HG03558 (cell line): ENCODE measurements at regions not wholly inside any gene's neighbourhood (a gene's known extent, or its start where the extent isn't known, plus 50 kb on each side); places are given as distances from the start of the nearest gene placed in this dataset.
"Not testable (repeated sequence)": the region's sequence is repeated elsewhere in the genome, so short reads cannot be mapped to it uniquely, and the experiment has no call there.

Experiments used
- ATAC-seq: cut with Tn5 transposase; IDR thresholded peaks from one replicate; pipeline ENCODE4 v1.9.1; 2021; ENCODE audit warnings: moderate number of reproducible peaks; ENCODE audit not compliant: unreplicated experiment; ENCODE audit errors: extremely low read depth

- ATAC-seq = no peak
Observed at GRCh38 chr3:161884830-161885229, 388.2 kb downstream of the OTOL1 start.

DNA sequence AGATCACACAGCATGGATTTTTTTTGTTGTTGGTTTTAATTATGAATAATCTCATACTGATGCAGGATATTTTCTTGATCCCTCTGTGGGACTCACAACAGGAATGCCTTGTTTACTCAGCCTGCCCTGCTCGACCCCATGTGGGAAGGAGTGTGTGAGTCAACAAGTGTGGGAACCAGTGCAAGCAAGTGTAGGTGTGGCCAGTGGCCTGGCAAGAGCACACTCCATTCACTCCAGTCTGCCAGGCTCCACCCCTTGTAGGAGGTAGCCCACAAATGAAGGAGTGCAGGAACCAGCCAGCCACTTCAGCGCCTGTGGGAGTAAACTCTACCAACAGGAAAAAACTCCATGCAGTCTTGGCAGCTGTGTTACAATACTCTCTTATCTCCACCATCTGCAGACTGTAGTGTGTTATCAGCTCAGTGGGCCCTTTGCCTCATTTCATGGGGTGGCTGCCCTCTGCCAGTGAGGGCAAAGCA, 393.6 kb downstream of the OTOL1 start:
- ATAC-seq = no peak

DNA sequence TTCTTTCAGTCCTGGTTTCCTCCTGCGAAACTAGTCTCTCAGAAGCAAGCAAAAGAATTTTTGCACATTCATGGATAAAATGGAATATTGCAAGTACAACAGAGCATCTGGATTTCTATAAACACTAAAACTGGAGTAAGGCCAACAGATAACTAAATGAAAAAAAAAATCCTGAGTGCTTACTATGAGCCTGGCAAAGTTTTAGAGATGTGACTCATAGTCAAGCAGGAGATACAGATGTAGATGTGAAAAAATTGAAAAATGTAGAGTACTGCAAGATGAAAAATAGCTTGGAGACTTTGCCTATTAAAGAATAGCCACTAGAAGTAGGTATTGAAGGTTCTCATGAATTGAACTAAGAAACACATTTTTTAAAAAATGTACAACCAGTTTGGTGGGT, 397.4 kb downstream of the OTOL1 start:
- no peak for ATAC-seq

- no peak for ATAC-seq
Observed at GRCh38 chr3:161894657-161895056, 398.0 kb downstream of the OTOL1 start.

- no peak for ATAC-seq
Observed at GRCh38 chr3:161905520-161906132, 409.0 kb downstream of the OTOL1 start.

DNA sequence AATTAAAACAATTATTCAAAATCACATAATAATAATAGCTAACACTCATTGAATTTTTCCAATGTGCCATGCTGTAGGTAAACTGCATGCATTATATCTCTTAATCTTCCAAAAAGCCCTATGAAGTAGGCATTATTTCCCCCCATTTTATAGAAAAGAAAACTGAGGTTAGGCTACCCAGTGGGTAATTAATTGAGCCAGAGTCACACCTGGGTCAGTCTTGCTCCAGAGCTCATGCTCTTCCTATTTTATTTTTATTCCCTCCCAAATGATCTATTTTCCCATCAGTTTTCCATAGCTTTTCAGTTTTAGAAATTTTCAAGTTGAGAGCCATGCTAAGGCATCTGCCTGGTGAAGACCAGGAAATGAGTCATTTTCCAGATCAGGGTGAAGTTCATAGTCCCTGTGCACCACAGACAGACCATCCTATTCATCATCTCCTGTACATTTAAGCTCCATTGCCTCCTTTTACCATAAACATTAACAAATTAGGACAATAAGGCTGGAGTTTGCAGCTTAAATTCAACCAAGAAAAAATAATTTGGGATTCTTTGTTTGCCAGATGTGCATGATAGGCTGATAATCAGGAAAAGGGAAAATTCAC, 417.3 kb downstream of the OTOL1 start:
- no peak for ATAC-seq

- no peak for ATAC-seq
Observed at GRCh38 chr3:161914703-161915417, 418.3 kb downstream of the OTOL1 start.

GRCh38 chr3:161915418-161915750, 418.8 kb downstream of the OTOL1 start:
- ATAC-seq = no peak

DNA sequence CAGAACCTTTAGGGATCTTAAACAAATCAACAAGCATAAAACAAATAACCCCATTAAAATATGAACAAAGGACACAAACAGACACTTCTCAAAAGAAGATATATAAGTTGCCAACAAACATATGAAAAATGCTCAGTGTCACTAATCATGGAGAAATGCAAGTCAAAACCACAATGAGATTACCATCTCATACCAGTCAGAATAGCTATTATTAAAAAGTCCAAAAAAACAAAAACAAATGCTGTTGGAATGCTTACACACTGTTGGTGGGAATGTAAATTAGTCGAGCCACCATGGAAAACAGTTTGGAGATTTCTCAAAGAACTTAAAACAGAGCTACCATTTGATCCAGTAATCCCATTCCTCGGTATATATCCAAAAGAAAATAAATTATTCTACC, 423.6 kb downstream of the OTOL1 start:
- no peak for ATAC-seq

DNA sequence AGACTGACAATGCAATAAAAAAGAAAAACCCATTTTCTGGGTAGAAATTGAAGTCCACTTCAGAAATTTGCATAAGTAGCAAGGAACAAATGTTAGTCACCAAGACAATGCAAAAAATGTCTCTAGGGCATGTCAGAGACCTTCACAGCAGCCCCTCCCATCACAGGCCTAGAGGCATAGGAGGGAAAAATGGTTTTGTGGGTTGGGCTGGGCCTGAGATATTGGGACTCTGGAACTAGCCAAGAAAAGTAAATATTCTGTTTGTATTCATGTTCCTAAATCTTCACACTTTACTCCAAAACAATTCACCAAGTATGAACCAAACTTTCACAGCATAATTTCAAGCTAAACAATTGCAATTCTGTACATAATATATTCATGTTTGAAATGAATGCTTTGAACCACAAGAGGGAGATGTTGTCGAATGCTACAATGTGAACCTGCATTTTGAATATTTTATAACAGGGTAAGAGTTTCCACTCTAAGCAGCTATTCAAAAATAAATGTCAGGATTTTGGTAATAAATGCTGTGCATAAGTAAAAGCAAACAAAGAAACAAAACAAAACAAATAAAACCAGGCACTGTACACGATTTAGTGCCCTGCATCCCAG, 429.2 kb downstream of the OTOL1 start:
- no peak for ATAC-seq

DNA sequence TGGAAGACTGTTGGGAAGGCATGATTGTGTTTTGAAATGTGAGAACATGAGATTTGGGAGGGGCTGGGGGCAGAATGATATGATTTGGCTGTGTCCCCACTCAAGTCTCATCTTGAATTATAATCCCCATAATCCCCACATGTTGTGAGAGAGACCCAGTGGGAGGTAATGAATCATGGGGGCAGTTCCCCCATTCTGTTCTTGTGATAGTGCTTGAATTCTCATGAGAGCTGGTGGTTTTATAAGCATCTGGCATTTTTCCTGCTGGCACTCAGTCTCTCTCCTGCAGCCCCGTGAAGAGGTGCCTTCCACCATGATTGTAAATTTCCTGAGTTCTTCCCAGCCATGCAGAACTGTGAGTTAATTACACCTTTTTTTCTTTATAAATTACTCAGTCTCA, 430.5 kb downstream of the OTOL1 start:
- ATAC-seq = no peak

DNA sequence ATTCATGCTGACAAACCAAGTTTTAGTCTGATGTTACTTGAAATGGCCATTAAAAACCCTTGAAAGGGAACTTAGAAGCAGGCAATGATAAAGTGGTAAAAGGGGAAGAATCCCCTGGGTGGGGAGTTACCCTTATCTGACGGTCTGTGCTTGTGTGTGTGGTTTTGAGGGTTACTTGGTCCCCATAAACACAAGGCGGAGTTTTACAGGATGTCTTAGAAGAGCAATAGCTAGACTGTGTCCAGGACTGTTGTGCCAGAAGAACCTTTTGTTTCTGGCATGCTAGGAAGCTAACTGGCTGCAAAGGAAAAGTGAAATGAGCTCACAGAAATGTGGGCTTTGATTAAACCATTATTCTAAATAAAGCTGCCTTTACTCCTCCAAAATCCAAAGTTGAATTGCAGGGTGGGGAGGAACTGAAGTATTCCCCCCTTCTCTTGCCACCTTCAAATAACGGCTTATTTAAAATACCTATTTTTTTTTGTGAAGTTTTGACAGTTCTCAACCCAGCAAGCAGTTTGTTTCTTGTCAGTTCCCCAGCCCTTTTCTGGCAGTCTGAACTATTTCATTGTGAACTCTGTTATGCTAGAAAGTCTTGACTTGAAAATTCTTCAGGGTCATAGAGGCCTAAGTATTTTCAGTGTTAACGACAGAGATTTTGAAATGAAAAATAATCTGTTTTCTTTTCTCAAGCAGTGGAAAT, 443.5 kb downstream of the OTOL1 start:
- no peak for ATAC-seq

DNA sequence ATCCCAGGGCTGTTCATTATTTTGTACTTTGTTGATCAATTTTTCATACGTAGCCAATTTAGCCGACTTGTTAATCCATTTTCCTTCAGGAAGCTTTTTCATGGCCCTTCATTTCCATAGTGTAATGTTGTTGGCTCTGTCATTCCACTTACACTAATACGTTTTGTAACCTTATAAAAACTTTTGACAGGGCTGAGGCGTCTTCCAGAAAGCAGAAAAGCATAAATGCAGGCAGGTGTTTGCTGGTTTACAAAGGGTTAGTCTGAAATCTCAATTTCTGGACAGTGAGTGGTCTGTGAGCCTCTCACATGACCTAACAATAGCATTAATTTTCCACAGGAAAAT, 444.0 kb downstream of the OTOL1 start:
- no peak for ATAC-seq

- no peak for ATAC-seq
Observed at GRCh38 chr3:161941891-161942290, 445.3 kb downstream of the OTOL1 start.

DNA sequence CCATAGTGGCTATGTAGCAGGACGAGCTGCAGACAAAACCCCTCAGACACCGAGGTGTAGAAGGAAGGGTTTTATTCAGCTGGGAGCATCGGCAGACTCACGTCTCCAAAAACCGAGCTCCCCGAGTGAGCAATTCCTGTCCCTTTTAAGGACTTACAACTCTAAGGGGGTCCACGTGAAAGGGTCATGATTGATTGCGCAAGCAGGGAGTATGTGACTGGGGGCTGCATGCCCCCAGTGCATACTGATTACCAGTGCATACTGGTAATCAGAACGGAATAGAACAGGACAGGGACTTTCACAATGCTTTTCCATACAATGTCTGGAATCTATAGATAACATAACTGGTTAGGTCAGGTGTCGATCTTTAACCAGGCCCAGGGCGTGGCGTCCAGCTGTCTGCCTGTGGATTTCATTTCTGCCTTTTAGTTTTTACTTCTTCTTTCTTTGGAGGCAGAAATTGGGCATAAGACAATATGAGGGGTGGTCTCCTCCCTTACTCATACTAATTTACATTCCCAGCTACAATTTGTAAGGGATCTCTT, 447.3 kb downstream of the OTOL1 start:
- not testable (repeated sequence) for ATAC-seq

- no peak for ATAC-seq
Observed at GRCh38 chr3:161946443-161946960, 449.9 kb downstream of the OTOL1 start.

- no peak for ATAC-seq
Observed at GRCh38 chr3:161950318-161950868, 453.8 kb downstream of the OTOL1 start.

DNA sequence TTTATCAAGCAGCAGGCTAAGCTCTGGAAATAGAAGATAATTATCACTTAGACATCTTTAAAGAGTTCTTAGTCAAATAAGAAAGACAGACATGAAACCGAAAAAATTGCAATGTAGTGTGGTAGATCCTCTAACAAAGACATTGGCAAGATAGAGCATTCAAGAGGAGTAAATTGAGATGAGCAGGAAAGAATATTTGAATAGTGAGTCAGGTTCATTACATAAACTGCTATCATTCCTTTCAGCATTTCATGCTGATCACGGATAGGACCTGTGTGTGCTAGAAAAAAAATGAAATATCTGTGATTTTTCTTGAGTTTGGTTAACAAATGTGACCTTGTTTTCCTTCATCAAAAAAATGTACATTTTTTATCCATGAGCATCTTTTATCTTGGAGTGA, 460.9 kb downstream of the OTOL1 start:
- no peak for ATAC-seq

DNA sequence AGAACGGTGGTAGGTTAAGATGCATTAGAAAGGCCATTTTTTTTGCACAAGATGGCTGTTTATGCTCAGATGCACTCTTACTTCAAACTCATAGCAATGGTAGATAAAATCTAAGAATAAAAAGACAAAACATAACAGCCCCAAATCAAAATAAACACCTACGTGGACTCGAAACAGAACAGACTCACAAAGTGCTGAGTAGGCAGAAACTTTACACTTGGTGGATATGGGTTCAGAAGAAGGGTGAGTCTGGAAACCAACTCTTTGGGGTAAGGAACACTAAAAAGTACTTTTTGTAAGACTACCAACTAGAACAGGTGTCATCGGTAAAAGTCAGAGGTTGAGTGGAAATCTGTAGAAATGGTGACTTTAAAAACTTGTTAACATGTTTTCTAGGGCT, 468.2 kb downstream of the OTOL1 start:
- ATAC-seq = no peak

- ATAC-seq = no peak
Observed at GRCh38 chr3:161969867-161970266, 473.3 kb downstream of the OTOL1 start.
